Stimulated activated CD4-positive, alpha-beta T cell treated with anti-CD3 and anti-CD28 coated beads, Interleukin-4, amount 100 ng/mL, for 48 hours (primary cell): ENCODE measurements at regions not wholly inside any gene's neighbourhood (a gene's known extent, or its start where the extent isn't known, plus 50 kb on each side); places are given as distances from the start of the nearest gene placed in this dataset.
"Not testable (repeated sequence)": the region's sequence is repeated elsewhere in the genome, so short reads cannot be mapped to it uniquely, and the experiment has no call there.

Experiments
- DNase-seq, 2 donors: peaks; one replicate each; pipeline ENCODE4 v3.0.0-alpha.2; 2020; ENCODE audit warnings: low read depth in 2 of 2

- DNase-seq, result not testable (repeated sequence)
Measured at GRCh38 chr2:94737145-94737544, 134.1 kb upstream of the TEKT4 start.

- DNase-seq, result not testable (repeated sequence)
Measured at GRCh38 chr2:94737736-94738342, 133.4 kb upstream of the TEKT4 start.

GRCh38 chr2:94753466-94753998 is 117.7 kb upstream of the TEKT4 start:
- no peak for DNase-seq

DNA sequence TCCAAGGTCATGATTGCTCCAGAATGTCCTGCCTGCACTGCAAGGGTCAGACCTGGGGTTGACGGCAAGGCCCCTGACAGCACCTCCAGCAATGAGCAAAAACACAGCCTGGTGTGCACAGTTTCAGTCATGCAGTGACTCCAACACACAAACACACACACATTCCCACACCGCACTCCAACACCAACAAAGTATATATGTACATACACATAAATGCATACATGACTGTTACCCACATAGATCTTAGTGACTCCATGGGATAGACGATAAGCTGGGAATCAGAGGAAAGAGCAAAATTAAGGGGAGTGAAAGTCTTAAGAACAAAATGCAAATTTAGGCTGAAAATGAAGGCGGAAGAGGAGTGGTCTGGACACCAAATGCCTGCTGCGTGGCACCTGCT is 112.7 kb upstream of the TEKT4 start:
- DNase-seq, result no peak

GRCh38 chr2:94759211-94759610 is 112.0 kb upstream of the TEKT4 start:
- peak in 1 of 2 donors; percentile 12 for DNase-seq

DNA sequence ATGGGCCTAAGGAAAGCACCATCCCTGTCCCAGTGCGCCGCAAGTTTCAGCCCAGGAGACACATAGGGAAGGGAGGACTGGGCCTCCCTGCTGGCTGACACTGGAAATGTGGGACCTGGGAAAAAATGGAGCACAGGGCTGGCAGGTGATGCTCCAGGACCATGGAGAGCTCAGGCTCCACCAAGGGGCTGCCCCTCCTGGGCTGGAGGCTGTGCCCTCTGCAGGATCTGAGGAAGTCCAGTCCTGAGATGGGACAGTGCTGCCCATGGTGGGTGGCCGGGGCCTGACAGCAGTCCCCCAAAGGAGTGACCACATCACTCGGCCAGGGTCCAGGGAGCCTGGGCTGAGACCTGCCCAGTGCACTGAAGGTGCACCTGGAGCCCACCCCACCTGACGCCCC is 108.6 kb upstream of the TEKT4 start:
- no peak for DNase-seq

DNA sequence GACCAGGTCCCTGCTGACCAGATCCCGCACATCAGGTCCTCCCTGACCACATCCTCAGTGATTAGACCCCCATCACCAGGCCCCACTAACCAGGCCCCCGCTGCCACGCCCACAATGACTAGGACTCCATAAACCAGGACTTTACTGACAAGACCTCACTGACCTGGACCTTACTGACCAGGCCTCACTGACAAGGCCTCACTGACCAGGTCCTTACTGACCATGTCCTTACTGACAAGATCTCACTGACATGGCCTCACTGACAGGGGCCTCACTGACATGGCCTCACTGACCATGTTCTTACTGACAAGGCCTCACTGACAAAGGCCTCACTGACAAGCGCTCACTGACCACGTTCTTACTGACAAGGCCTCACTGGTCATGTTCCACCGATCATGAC is 107.9 kb upstream of the TEKT4 start:
- no peak for DNase-seq

DNA sequence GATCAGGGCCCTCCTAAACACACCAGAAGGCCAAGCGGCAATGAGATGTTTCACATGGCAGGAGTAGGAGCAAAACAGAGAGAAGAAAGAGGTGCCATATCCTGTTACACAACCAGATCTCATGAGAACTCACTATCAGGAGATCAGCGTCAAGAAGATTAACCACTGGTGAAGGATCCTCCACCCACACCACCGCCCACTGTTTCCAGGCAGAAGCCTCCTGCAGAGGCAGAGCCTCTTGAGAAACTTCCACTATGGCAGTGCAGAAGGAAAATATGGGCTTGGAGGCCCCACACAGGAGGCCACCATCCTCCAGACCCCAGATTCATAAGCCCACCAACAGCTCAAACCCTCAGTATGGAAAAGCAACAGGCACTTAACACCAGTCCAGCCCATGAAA is 106.9 kb upstream of the TEKT4 start:
- DNase-seq, result peak in 1 of 2 donors; percentile 12

DNA sequence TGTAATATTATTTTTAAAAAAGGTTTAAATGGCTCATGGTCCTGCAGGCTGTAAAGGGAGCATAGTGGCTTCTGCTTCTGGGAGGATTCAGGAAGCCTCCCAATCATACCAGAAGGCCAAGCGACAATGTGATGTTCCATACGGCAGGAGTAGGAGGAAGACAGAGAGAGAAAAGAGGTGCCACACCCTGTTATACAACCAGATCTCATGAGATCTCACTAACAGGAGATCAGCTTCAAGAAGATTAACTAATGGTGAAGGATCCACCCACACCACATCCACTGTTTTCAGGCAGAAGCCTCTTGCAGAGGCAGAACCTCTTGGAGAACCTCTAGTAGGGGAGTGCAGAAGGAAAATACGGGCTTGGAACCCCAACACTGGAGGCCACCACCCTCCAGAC is 103.9 kb upstream of the TEKT4 start:
- DNase-seq, result no peak

DNA sequence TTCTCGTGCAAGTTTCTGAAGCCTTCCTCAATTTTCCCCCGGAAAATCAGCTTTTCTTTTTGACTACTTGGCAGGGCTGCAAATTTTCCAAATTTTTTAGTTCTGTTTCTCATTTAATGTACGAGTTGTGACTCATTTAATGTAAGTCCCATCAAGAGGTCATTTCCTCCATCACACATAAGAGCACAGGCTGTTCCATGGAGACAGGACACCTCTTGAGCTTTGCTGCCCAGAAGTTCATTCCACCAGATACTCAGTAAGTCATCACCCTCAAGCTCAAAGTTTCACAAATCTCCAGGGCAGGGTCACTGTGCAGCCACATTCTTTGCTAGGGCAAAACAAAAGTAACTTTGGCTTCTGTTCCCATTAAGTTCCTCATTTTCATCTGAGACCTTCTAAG is 101.5 kb upstream of the TEKT4 start:
- no peak for DNase-seq

- DNase-seq, result no peak
Measured at GRCh38 chr2:94774851-94775250, 96.4 kb upstream of the TEKT4 start.

DNA sequence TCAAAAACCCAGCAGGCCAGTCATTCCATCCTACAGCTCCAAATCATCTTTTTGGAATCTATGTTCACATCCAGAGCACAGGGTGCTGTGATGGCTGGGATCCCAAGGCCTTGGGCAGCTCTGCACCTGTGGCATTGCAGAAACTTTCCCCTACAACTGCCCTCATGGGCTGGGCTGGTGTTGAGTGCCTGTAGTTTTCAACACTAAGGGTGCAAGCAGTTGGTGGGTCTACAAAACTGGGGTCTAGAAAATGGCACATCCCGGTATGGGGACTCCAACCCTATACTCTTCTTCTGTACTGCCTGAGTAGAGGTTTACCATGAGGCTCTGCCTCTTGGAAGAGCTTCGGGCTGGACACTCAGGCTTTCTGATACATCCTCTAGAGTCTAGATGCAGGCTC is 95.2 kb upstream of the TEKT4 start:
- no peak for DNase-seq

GRCh38 chr2:94785105-94785504 is 86.1 kb upstream of the TEKT4 start:
- DNase-seq, result not testable (repeated sequence)

- not testable (repeated sequence) for DNase-seq
Measured at GRCh38 chr2:94786424-94786823, 84.8 kb upstream of the TEKT4 start.

GRCh38 chr2:94790169-94790568 is 81.1 kb upstream of the TEKT4 start:
- DNase-seq, result not testable (repeated sequence)

GRCh38 chr2:94797235-94797634 is 74.0 kb upstream of the TEKT4 start:
- not testable (repeated sequence) for DNase-seq
